ENCODE measurements at regions not wholly inside any gene's neighbourhood (a gene's known extent, or its start where the extent isn't known, plus 50 kb on each side); places are given as distances from the start of the nearest gene placed in this dataset.
"Not testable (repeated sequence)": the region's sequence is repeated elsewhere in the genome, so short reads cannot be mapped to it uniquely, and the experiment has no call there.

DNA sequence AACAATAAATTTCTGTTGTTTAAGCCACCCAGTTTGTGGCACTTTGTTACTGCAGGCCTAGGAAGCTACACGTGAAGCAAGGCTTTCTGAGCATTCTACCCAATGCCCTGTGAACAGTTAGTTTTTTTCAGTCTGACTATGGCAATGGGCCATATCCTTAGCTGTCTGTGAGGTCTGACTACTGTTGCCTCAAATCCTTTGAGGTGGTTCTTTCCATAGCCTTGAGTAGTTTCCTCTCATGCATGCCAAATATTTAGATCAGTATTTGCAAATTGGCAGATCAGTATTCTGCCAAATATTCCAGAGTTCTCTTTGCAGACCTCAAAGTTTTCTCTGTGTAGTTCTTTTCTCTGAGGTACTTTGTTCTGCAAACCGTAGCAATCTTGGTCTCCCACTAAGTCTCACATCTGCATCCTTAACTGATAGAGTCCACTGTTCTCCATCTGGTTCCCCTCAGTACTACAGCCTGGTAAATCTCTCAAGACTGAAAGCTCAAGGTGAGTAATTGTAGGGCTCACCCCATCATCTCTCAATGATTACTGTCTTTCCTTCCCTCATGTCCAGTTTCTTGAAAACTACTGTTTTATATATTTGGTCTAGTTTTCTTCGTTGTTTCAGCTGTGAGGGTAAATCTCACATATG is 984.9 kb upstream of the INTU start:
- no peak for DNase-seq (ENCODE audit: low read depth, low spot score)

GRCh38 chr4:126658411-126658810 is 974.3 kb upstream of the INTU start:
- no peak for DNase-seq (ENCODE audit: low read depth, low spot score)

- no peak for DNase-seq (ENCODE audit: low read depth, low spot score)
Measured at GRCh38 chr4:126661194-126661593, 971.6 kb upstream of the INTU start.

DNA sequence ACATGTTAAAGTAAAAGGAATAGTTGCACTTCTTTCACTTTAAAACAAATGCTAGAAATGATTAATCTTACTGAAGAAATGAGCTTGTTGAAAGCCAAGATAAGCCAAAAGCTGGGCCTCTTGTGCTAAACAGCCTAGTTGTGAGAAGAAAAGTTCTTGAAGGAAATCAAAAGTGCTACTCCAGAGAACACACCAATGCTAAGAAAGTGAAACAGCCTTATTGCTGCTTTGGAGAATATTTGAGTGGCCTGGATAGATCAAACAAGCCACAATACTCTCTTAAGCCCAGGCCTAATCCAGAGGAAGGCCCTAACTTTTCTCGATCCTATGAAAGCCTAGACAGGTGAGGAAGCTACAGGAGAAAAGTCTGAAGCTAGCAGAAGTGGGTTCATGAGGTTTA is 967.9 kb upstream of the INTU start:
- no peak for DNase-seq (ENCODE audit: low read depth, low spot score)

DNA sequence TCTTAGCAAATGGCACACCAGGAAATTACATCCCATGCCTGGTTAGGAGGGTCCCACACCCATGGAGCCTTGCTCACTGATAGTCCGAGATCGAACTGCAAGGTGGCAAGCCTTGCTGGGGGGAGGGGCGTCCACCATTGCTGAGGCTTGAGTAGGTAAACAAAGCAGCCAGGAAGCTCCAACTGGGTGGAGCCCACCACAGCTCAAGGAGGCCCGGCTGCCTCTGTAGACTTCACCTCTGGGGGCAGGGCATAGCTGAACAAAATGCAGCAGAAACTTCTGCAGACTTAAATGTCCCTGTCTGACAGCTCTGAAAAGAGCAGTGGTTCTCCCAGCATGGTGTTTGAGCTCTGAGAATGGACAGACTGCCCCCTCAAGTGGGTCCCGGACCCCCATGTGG is 962.7 kb upstream of the INTU start:
- not testable (repeated sequence) for DNase-seq (ENCODE audit: low read depth, low spot score)

DNA sequence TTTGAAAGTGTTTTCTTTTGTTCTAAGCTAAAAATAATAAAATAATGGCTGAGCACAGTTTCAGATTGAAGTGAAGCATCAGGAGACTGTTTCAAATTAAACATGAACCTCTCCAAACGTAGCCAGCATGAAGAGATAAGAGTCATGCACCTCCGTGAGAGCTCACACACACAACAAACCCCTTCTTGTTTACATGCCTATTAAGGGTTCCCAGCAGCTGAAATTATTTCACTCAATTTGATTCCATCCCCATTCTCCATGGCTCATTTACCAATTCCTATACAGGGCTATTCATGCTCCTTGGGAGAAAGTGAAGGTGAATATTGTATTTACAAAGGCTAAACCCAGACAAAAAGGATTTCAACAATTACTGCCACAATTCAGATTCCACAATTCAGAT is 954.1 kb upstream of the INTU start:
- DNase-seq (ENCODE audit: low read depth, low spot score): no peak

GRCh38 chr4:126679303-126679702 is 953.5 kb upstream of the INTU start:
- no peak for DNase-seq (ENCODE audit: low read depth, low spot score)

DNA sequence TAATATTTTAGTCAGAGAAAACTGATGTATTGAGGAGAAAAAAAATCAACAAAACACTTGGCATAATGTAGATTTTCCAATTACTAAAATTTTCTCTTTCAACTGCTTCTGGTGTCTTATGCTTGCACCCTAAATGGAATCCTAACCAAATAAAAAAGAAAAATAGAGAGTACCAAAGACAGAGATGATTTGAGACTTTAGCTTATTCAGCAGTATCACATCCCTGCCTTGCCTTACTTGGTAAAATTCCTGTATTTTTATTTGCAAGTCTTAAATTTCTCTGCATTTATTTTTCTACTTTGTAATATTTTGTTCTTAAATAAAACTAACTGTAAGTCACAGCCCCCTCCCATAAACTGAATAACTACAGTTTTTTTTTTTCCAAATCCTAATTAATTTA is 950.5 kb upstream of the INTU start:
- DNase-seq (ENCODE audit: low read depth, low spot score): no peak

DNA sequence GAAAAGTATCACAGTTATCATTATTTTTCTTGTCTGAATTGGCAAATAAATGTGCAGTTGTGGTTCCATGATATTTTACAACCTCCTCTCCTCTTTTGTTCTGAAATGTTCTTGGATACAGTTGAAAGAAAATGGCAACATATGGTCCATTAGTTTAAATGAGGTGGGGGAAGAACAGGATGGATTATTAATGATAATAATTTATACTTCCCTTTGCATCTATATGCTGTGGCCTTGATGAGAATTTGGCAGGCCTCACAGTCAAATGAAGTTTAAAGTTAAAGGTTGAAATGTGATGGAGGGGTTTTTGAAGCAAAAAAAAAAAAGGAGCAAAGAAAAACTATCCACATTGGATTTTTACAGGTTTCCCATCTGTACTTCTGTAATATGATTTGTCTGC is 946.3 kb upstream of the INTU start:
- DNase-seq (ENCODE audit: low read depth, low spot score): no peak

GRCh38 chr4:126687655-126688358 is 945.0 kb upstream of the INTU start:
- DNase-seq (ENCODE audit: low read depth, low spot score): no peak

DNA sequence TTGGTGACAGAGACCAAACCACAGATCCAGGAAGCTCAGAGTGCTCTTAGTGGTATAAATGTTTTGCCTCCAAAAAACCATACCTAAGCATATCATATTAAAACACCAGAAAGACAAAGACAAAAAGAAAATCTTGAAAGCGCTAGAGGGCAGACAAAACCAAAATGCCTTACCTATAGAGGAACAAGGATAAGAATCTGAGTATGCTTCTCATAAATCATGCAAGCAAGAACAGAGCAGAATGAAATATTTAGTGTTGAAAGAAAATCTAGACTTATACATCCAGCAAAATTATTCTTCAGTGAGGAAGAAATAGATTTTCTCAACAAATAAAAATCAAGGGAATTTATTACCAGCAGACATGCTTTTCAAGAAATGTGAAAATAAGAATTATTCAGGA is 941.0 kb upstream of the INTU start:
- DNase-seq (ENCODE audit: low read depth, low spot score): no peak

DNA sequence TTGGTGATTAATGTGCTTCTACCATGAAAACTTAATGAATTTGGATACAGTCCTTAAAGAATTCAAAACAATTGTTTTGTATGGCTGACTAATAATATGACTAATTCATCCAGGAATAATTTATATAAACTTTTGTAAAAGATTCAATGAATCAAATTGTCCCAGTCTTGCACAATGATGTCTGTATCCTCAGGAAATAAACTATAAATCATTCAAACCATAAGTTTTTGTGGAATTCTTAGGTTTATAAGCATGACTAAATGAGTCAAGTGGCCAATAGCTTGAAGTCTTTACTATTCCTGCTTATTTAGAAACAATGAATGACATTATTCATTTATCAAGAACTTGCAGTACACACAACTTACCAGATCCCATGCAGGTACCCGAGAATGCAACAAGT is 935.0 kb upstream of the INTU start:
- DNase-seq (ENCODE audit: low read depth, low spot score): no peak

DNA sequence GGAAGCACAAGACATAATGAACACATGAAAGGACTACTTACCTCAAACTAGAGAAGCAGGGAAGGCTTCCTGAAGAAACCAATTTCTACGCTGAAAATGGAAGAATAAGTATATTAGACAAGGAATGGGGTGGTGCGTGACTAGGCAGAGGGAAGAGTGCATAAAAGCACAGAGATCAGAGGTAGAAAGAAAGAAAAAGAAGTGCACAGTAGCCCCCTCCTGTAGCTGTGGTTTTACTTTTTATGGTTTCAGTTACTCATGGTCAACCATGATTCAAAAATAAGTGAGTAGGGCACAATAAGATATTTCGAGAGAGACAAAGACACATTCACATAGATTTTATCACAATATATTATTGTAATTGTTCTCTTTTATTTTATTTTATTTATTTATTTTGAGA is 934.5 kb upstream of the INTU start:
- DNase-seq (ENCODE audit: low read depth, low spot score): no peak

GRCh38 chr4:126701756-126702155 is 931.0 kb upstream of the INTU start:
- no peak for DNase-seq (ENCODE audit: low read depth, low spot score)

DNA sequence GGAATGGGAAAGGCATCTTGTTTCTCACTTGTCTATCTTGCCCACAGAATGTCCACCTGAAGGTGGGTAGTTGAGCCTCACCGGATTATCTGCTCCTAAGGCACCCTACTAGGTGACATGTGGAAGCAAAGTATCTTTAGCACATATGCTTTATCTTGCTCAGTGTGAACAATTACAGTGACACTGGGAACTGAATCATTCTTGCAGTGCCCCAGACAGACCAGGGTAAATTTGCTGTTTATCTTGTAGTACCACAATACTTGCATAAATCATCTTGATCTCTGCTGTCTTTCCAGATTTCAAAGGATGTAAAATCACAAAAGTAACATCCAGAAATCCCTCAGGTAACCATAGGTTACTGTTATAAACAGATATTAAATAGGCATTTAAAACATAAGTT is 930.0 kb upstream of the INTU start:
- DNase-seq (ENCODE audit: low read depth, low spot score): no peak

DNA sequence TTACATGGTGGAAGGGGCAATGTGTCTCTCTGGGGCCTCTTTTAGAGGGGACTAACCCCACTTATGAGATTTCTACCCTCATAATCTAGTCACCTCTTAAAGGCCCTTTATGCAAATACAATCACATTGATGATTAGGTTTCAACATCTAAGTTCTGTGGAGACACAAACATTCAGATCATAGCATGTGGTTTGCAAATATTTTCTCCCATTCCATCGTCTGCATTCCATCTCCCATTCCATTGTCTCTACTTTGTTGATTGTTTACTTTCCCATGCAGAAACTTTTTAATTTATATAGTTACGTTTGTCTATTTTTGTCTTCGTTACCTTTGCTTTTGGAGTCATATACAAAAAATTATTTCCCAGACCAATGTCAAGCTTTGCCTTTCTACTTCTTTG is 927.5 kb upstream of the INTU start:
- DNase-seq (ENCODE audit: low read depth, low spot score): no peak

DNA sequence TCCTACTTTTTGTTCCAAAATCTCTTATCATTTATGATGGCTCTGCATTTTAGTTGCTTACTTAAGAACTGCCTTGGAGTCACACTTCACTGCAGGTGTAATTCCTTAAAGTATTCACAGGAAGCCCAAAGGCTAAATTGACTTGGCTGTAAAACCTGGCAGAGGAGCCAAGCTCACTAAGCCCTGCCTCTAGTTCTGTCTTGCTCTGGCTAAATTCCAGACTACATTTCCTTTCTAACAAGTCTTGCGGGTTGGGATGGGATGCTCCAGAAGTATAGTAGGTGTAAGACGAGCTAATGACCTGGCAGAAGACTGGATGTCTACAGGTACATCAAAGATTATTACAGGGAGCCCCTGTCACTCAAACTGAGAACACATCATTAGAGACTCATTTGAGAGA is 924.0 kb upstream of the INTU start:
- DNase-seq (ENCODE audit: low read depth, low spot score): no peak

- no peak for DNase-seq (ENCODE audit: low read depth, low spot score)
Measured at GRCh38 chr4:126710935-126711334, 921.8 kb upstream of the INTU start.

DNA sequence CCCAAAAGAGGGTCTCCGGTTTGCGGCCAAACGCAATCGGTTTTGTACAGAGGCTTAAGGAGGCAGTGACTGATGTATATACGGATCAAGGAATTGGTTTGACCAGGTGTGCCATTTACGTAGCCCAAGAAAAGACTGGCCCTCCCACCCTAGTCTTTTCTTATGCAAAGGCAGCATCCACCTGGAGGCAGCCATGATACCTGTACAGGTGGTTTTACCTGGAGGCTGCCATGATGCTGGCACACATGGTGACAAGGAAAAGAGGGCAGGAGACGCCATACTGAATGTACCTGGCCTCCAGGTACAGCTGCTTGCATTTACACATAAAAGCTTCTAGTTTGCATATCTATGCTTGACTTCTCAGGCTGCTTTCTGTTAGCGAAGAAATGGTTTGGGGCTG is 917.7 kb upstream of the INTU start:
- no peak for DNase-seq (ENCODE audit: low read depth, low spot score)

- DNase-seq (ENCODE audit: low read depth, low spot score): no peak
Measured at GRCh38 chr4:126715681-126716080, 917.1 kb upstream of the INTU start.

DNA sequence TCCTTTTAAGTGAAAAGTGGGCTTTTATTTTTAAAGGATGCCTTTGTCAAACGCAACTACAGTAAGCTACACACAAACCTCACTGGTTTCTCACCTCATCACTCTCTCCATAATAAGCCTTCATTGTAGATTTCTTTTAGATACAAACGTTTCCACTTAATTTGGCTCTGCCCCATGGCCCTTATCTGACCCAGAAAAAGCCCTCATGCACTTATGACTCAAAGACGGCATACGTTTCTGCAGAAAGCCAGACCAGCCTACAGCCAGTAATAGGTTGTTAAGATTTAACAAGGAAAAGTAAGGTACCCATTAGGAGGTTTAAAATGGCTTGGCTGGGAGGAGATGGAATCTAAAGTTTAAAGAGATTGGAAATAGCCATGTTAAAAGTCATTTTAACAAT is 914.6 kb upstream of the INTU start:
- DNase-seq (ENCODE audit: low read depth, low spot score): no peak

DNA sequence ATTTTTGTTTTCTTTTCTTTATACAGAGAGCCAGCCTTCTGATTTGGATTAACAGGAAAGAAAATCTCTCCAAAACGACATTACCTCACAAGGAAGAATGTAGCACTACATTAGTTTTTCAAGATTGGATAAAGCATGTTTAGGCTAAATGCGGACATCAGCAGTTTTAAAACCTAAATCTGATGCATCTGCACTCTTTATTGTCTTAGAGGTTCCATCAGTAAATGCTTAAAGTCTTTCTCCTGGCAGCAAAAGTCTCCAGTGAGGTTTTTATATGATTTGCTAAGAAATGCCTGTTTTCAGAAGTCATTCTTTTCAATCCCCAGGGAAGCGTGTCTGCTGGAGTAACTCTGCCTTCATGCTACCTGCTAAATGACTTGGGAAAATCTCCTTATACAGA is 912.9 kb upstream of the INTU start:
- no peak for DNase-seq (ENCODE audit: low read depth, low spot score)

DNA sequence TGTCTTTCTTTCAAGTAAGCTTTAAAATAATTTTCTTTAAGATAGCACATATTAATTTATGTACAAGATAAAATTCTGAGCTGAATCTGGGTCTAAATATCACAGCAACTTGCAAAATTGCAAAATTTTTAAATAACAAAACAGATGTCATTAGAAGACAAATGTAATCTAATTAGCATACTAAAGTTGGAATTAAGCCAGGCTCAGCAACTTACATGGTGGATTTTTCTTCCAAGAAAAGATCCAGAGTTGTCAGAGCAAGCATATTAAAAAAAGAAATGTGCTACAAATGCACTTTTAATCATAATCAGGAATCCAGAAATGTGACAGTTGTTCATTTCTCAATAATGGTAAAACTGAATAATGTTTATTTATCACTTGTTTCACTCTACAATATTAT is 906.9 kb upstream of the INTU start:
- no peak for DNase-seq (ENCODE audit: low read depth, low spot score)

- peak; percentile 3 for DNase-seq (ENCODE audit: low read depth, low spot score)
Measured at GRCh38 chr4:126727461-126727860, 905.3 kb upstream of the INTU start.
